OCI-LY1 (cell line): ENCODE measurements at regions not wholly inside any gene's neighbourhood (a gene's known extent, or its start where the extent isn't known, plus 50 kb on each side); places are given as distances from the start of the nearest gene placed in this dataset.

Experiments
- H2AFZ ChIP-seq: fragments of 200-600 bp; sonication (generic), shearing (Covaris generic); 2 replicates; pipeline ENCODE4 v1.6.0; 2014; ENCODE audit warnings: antibody characterized with exemption, mild to moderate bottlenecking, low read length
- H3F3A ChIP-seq: fragments of 200-600 bp; sonication (generic), shearing (Covaris generic); 2 replicates; pipeline ENCODE4 v1.6.0; 2014; ENCODE audit warnings: mild to moderate bottlenecking, antibody characterized with exemption, low read length, moderate library complexity; ENCODE audit not compliant: insufficient read depth
- H3K27ac ChIP-seq: fragments of 200-600 bp; sonication (generic); 2 replicates; pipeline ENCODE4 v1.5.1; 2014; ENCODE audit warnings: low read length, mixed run types, mild to moderate bottlenecking, low read depth; ENCODE audit not compliant: poor library complexity, severe bottlenecking
- H3K27me3 ChIP-seq: fragments of 200-600 bp; sonication (generic); 2 replicates; pipeline ENCODE4 v1.6.0; 2014; ENCODE audit warnings: antibody characterized with exemption, mild to moderate bottlenecking, low read length, moderate library complexity; ENCODE audit not compliant: insufficient read depth
- H3K36me3 ChIP-seq: fragments of 200-600 bp; sonication (generic); 2 replicates; pipeline ENCODE4 v1.6.1; 2014; ENCODE audit warnings: mild to moderate bottlenecking, antibody characterized with exemption, low read length, moderate library complexity, mixed read lengths; ENCODE audit not compliant: insufficient read depth
- H3K4me1 ChIP-seq: fragments of 200-600 bp; sonication (generic); 2 replicates; pipeline ENCODE4 v1.5.1; 2014; ENCODE audit warnings: mild to moderate bottlenecking, low read length, moderate library complexity; ENCODE audit not compliant: insufficient read depth, severe bottlenecking
- H3K4me2 ChIP-seq: fragments of 200-600 bp; sonication (generic), shearing (Covaris generic); 2 replicates; pipeline ENCODE4 v1.6.1; 2014; ENCODE audit warnings: low read length
- H3K4me3 ChIP-seq: fragments of 200-600 bp; sonication (generic); 2 replicates; pipeline ENCODE4 v1.5.1; 2014; ENCODE audit warnings: low read length, low read depth, mild to moderate bottlenecking, mixed read lengths; ENCODE audit not compliant: poor library complexity, severe bottlenecking
- H3K79me2 ChIP-seq: fragments of 200-600 bp; shearing (Covaris generic); 2 replicates; pipeline ENCODE4 v1.6.1; 2016; ENCODE audit warnings: mixed run types, low read length, mixed read lengths; ENCODE audit not compliant: insufficient read depth
- H3K9ac ChIP-seq: fragments of 200-600 bp; sonication (generic), shearing (Covaris generic); 2 replicates; pipeline ENCODE4 v1.6.1; 2014; ENCODE audit warnings: mild to moderate bottlenecking, low read length, mixed read lengths
- H3K9me2 ChIP-seq: fragments of 200-600 bp; sonication (generic), shearing (Covaris generic); 2 replicates; pipeline ENCODE4 v1.6.1; 2014; ENCODE audit warnings: low read depth, mild to moderate bottlenecking, low read length, mixed read lengths
- H3K9me3 ChIP-seq: fragments of 200-600 bp; shearing (Covaris generic); 2 replicates; pipeline ENCODE4 v1.6.1; 2014; ENCODE audit warnings: low read length, mixed read lengths
- H4K20me1 ChIP-seq: fragments of 200-600 bp; sonication (generic), shearing (Covaris generic); 2 replicates; pipeline ENCODE4 v1.6.0; 2016; ENCODE audit warnings: mild to moderate bottlenecking, low read length; ENCODE audit not compliant: insufficient read depth
- EZH2 ChIP-seq: fragments of 200-600 bp; sonication (generic), shearing (Covaris generic); IDR thresholded peaks from 2 replicates; pipeline ENCODE4 v1.8.0; 2017; ENCODE audit warnings: borderline replicate concordance, mixed run types, mild to moderate bottlenecking, antibody characterized with exemption, low read length, moderate library complexity, mixed read lengths
- TF ChIP-seq, protein P1 (sequence below): fragments of 200-600 bp; sonication (generic), shearing (Covaris generic); IDR thresholded peaks from 2 replicates; pipeline ENCODE4 v1.5.1; 2017; ENCODE audit warnings: mild to moderate bottlenecking, antibody characterized with exemption, low read length, moderate library complexity, mixed read lengths

DNA sequence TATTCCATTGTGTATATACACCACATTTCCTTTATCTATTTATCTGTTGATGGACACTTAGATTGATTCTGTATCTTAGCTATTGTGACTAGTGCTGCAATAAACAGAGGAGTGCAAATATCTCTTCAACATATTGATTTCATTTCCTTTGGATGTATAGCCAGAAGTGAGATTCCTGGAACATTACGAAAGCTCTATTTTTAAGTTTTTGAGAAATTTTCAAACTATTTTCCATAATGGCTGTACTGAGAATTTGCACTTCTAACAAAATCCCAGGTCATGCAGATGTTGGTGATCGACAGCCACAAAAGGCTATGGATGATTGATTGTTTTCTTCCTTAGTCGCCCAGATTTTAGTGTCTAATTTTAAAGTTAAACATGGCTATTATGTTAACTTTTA, 132.7 kb upstream of the MTAP start:
- Histone ChIP-seq H3K27me3 (no peaks in the 10 kb centered on the region), H3K4me1 (no peaks in the 10 kb centered on the region), H3K9me3 (no peaks in the 10 kb centered on the region), H3K4me3 (no peak overlapping the region), H4K20me1 (no peaks in the 10 kb centered on the region), H3F3A (no peaks in the 10 kb centered on the region), H3K4me2 (no peak overlapping the region), H3K79me2 (no peaks in the 10 kb centered on the region), H3K9me2 (no peaks in the 10 kb centered on the region), H3K27ac (no peak overlapping the region), H3K36me3 (no peaks in the 10 kb centered on the region), H2AFZ (no peak overlapping the region), H3K9ac (no peak overlapping the region)
- TF ChIP-seq, protein P1, sequence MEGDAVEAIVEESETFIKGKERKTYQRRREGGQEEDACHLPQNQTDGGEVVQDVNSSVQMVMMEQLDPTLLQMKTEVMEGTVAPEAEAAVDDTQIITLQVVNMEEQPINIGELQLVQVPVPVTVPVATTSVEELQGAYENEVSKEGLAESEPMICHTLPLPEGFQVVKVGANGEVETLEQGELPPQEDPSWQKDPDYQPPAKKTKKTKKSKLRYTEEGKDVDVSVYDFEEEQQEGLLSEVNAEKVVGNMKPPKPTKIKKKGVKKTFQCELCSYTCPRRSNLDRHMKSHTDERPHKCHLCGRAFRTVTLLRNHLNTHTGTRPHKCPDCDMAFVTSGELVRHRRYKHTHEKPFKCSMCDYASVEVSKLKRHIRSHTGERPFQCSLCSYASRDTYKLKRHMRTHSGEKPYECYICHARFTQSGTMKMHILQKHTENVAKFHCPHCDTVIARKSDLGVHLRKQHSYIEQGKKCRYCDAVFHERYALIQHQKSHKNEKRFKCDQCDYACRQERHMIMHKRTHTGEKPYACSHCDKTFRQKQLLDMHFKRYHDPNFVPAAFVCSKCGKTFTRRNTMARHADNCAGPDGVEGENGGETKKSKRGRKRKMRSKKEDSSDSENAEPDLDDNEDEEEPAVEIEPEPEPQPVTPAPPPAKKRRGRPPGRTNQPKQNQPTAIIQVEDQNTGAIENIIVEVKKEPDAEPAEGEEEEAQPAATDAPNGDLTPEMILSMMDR = no peak
- no peak for TF ChIP-seq EZH2

DNA sequence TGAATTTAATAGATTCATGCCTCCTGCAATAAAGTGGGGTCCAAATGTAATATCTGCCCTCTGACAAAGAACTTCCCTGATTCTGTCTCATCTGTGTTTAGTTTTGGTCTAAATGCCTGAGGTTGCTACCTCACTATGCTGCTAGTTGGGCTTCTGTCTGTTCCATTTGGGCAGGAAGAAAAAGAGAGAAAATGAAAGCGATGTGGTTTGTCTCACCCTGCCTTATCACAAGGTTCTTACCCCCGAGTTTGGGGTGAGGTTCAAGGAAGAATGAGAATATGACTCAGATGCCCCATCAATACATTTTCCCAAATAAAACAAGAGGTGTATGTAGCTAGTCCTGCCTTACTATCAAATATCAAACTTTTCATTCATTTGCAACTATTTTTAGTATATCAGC, 132.1 kb upstream of the MTAP start:
- H3K4me3 ChIP-seq = no peak overlapping the region
- TF ChIP-seq, protein P1 = no peak
- no peak for TF ChIP-seq EZH2
- no peaks in the 10 kb centered on the region for H3K79me2 ChIP-seq
- no peak overlapping the region for H2AFZ ChIP-seq
- H3K27ac ChIP-seq = no peak overlapping the region
- no peaks in the 10 kb centered on the region for H3K9me2 ChIP-seq
- H3K27me3 ChIP-seq = no peaks in the 10 kb centered on the region
- no peaks in the 10 kb centered on the region for H3F3A ChIP-seq
- H3K4me2 ChIP-seq = no peak overlapping the region
- no peaks in the 10 kb centered on the region for H3K9me3 ChIP-seq
- no peak overlapping the region for H3K9ac ChIP-seq
- no peaks in the 10 kb centered on the region for H3K4me1 ChIP-seq
- H3K36me3 ChIP-seq = no peaks in the 10 kb centered on the region
- no peaks in the 10 kb centered on the region for H4K20me1 ChIP-seq

DNA sequence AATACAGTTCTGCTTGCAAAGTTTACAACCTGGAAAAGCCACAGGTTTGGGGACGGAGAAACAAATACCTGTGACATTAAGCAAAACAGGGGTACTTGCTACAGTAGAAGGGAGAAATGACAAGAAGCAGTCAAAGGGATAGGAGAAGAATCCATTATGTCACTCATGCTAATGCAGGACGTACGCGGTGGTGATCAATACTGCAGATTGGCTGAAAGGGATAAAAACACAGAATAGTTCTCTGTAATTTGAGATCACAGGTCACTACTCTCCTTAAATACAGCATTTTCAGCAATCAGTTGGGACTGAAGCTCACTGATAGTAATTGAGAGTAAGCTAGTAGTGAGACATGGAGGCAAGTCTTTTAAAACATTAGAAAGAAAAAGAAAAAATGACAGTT, 130.3 kb upstream of the MTAP start:
- H3K27ac ChIP-seq = no peak overlapping the region
- no peaks in the 10 kb centered on the region for H4K20me1 ChIP-seq
- no peaks in the 10 kb centered on the region for H3F3A ChIP-seq
- H3K9ac ChIP-seq = no peak overlapping the region
- H3K79me2 ChIP-seq = no peaks in the 10 kb centered on the region
- no peak overlapping the region for H2AFZ ChIP-seq
- H3K36me3 ChIP-seq = no peaks in the 10 kb centered on the region
- no peaks in the 10 kb centered on the region for H3K27me3 ChIP-seq
- no peak for TF ChIP-seq EZH2
- TF ChIP-seq, protein P1 = no peak
- H3K9me2 ChIP-seq = no peaks in the 10 kb centered on the region
- H3K9me3 ChIP-seq = no peaks in the 10 kb centered on the region
- no peaks in the 10 kb centered on the region for H3K4me1 ChIP-seq
- H3K4me3 ChIP-seq = no peak overlapping the region
- H3K4me2 ChIP-seq = no peak overlapping the region
